Activated T-helper 2 cell treated with anti-CD3 and anti-CD28 coated beads, Interferon-gamma antibody, Interleukin-2, Interleukin-4, amounts not matched to agents 10 μg/mL and 5 μg/mL and 100 μg/mL, durations not matched to agents 14 hours and 24 hours and 36 hours (primary cell): ENCODE measurements at regions not wholly inside any gene's neighbourhood (a gene's known extent, or its start where the extent isn't known, plus 50 kb on each side); places are given as distances from the start of the nearest gene placed in this dataset.

Experiments
- DNase-seq: peaks from one replicate; pipeline ENCODE4 v3.0.0; 2021; ENCODE audit warnings: low spot score
- H3K27ac Mint-ChIP-seq: one replicate; pipeline ENCODE4 v1.8.0; 2021; ENCODE audit warnings: mixed read lengths
- H3K27me3 Mint-ChIP-seq: one replicate; pipeline ENCODE4 v1.8.0; 2021; ENCODE audit warnings: low read depth, mixed read lengths
- H3K36me3 Mint-ChIP-seq: one replicate; pipeline ENCODE4 v1.8.0; 2021; ENCODE audit warnings: low read depth, mixed read lengths
- H3K4me1 Mint-ChIP-seq: one replicate; pipeline ENCODE4 v1.8.0; 2021; ENCODE audit warnings: low read depth, mixed read lengths
- H3K4me3 Mint-ChIP-seq: one replicate; pipeline ENCODE4 v1.8.0; 2021; ENCODE audit warnings: low read depth, mild to moderate bottlenecking, moderate library complexity, mixed read lengths
- H3K9me3 Mint-ChIP-seq: one replicate; pipeline ENCODE4 v1.8.0; 2021; ENCODE audit warnings: mixed read lengths
- intact Hi-C: fragments of 100-400 bp; cut with micrococcal nuclease; formaldehyde crosslinking; loops from one replicate; pipeline ENCODE4 v1.15.1; 2023

DNA sequence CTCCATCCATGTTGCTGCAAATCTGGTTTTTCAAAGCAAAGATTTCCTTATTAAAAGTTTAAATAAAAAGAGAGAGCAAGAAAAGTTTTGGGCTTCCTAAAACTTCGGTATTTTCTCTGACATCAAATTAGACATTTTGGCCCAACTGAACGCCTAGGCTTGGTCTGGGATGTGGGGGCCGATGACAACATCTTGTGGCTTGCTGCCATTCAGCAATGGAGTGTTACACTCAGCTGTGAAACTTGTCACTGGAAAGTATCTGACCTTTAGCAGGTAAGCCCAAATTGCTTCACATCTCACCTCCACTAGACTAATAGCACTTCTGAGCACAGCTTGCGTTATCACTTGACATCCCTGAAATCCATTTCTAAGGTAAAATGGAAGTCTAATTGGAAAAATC lies 320.6 kb downstream of the GATA3 start:
- Mint-ChIP-seq H3K9me3 (peaks cover 6% of the 10 kb centered on the region), H3K27me3 (no peaks in the 10 kb centered on the region), H3K4me1 (peaks cover 49% of the 10 kb centered on the region), H3K4me3 (no peak overlapping the region), H3K27ac (peak overlapping the region; percentile 69), H3K36me3 (peaks cover 78% of the 10 kb centered on the region)
- intact Hi-C loops: no loop called here
- DNase-seq: no peak

- H3K27me3 Mint-ChIP-seq: no peaks in the 10 kb centered on the region
- peaks cover 69% of the 10 kb centered on the region for H3K36me3 Mint-ChIP-seq
- no peaks in the 10 kb centered on the region for H3K9me3 Mint-ChIP-seq
- H3K4me1 Mint-ChIP-seq: peaks cover 43% of the 10 kb centered on the region
- no peak overlapping the region for H3K4me3 Mint-ChIP-seq
- no peak for DNase-seq
- intact Hi-C loops: no loop called here
- H3K27ac Mint-ChIP-seq: peak overlapping the region; percentile 53
Observed at GRCh38 chr10:8378198-8378983, 323.9 kb downstream of the GATA3 start.

DNA sequence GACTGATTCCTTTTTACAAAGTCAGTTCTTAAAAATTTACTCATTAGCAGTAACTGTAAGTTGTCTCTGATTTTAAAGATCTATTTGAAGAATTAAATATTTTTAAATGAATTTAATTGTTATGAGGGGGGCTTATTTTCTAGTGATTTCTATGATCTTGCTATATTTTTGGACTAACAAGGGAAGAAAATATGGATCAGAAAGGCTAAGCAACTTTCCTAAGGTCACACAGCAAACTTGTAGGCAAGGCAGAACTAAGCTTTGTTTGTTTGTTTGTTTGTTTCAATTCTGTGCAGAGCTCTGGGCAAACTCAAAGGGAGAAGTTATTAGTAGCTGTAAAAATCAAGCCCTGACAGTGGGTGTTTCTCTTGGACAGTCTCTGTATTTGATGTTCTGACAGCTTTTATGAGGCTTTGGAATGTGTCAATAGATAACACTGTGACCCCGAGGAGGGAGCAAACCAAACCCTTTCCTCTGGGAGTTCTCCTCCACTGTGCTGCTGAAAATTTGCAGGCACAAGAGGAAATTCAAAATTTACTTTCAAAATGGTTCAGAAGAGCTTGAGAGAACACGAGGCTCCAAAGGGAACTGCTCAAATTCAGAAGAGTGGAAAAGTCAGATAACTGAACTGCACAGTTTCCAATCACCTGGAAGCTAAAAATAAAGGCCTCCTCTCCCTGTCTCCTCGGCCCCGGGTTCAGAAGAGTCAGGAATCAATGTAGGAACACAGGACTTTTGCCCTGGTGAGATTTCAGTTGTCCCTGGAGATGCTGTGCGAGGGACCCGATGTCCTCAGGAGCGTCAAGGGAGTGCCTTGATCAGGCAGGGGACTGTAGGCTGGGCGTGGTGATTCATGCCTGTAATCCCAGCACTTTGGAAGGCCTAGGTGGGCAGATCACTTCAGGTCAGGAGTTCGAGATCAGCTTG lies 325.7 kb downstream of the GATA3 start:
- DNase-seq: no peak
- intact Hi-C loops: no loop called here
- H3K36me3 Mint-ChIP-seq: peaks cover 69% of the 10 kb centered on the region
- no peak overlapping the region for H3K4me3 Mint-ChIP-seq
- H3K9me3 Mint-ChIP-seq: no peaks in the 10 kb centered on the region
- H3K27ac Mint-ChIP-seq: no peak overlapping the region
- H3K4me1 Mint-ChIP-seq: peaks cover 32% of the 10 kb centered on the region
- no peaks in the 10 kb centered on the region for H3K27me3 Mint-ChIP-seq

DNA sequence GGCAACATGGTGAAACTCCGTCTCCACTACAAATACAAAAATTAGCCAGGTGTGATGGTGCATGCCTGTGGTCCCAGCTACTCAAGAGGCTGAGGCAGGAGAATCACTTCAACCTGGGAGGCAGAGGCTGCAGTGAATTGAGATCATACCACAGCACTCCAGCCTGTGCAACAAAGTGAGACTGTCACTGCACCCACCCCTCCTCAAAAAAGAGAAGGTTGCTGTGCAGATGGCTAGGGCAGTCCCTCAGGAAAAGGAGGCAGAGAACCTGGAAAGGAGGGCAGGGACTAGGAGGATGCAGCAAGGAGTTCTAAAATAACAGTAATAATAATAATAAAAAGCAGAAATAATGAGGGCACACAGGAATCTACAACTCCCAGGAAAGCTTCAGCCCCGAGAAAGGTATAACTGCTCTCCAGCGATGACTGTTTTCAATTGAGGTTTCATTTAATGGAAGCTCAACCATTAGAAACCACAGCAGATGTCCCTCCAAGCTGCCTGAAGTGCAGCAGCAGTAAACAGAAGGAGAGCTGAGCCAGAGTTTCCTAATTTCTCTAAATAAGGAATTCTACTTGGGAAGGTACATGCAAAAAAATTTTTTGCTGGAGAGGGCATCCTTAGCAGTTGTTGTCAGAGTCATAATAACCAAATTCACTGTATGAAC lies 326.5 kb downstream of the GATA3 start:
- peaks cover 70% of the 10 kb centered on the region for H3K36me3 Mint-ChIP-seq
- peaks cover 28% of the 10 kb centered on the region for H3K4me1 Mint-ChIP-seq
- intact Hi-C loops: no loop called here
- H3K27me3 Mint-ChIP-seq: no peaks in the 10 kb centered on the region
- H3K27ac Mint-ChIP-seq: peak overlapping the region; percentile 20
- no peaks in the 10 kb centered on the region for H3K9me3 Mint-ChIP-seq
- DNase-seq: no peak
- H3K4me3 Mint-ChIP-seq: no peak overlapping the region

DNA sequence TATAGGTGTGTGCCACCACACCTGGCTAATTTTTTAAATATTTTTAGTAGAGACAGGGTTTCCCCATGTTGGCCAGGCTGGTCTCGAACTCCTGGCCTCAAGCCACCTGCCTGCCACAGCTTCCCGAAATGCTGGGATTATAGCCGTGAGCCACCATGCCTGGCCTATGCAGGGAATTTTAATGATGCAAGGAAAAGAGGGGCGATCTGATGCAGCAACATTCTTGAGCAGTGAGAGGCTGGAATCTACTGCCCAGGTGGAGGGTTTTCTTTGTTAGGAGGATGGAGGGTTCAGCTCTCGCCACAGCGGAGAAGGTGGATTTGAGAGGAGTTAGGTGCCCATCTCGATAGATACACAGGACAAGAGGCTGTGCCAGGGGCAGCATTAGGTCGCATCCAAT lies 332.3 kb downstream of the GATA3 start:
- H3K9me3 Mint-ChIP-seq: no peaks in the 10 kb centered on the region
- H3K36me3 Mint-ChIP-seq: peaks cover 84% of the 10 kb centered on the region
- no peaks in the 10 kb centered on the region for H3K27me3 Mint-ChIP-seq
- intact Hi-C loops: no loop called here
- H3K4me1 Mint-ChIP-seq: peaks cover 15% of the 10 kb centered on the region
- H3K27ac Mint-ChIP-seq: no peak overlapping the region
- no peak for DNase-seq
- no peak overlapping the region for H3K4me3 Mint-ChIP-seq

- H3K27me3 Mint-ChIP-seq: no peaks in the 10 kb centered on the region
- H3K9me3 Mint-ChIP-seq: no peaks in the 10 kb centered on the region
- H3K36me3 Mint-ChIP-seq: peaks cover 81% of the 10 kb centered on the region
- no peak overlapping the region for H3K27ac Mint-ChIP-seq
- peaks cover 16% of the 10 kb centered on the region for H3K4me1 Mint-ChIP-seq
- intact Hi-C loops: no loop called here
- no peak for DNase-seq
- no peak overlapping the region for H3K4me3 Mint-ChIP-seq
Observed at GRCh38 chr10:8389630-8390029, 335.1 kb downstream of the GATA3 start.

DNA sequence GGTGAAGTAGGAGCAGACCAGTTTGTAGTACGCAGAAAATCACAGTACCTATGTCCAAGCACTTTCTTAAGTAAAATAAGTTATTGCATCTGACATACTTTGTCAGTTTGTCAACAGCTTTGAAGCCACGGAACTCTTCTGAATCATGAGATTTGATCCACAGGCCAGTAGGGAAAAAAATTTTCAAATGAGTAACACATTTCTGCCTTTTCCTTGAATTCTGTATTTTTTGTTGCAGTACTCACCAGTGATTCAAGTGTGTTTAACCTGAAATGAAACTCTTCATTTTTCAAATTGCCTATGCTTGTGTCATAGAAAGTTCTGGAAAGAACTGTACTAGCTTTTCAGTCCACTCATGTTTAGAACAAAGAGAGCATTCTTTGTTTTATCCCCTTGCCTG lies 337.7 kb downstream of the GATA3 start:
- DNase-seq: no peak
- Mint-ChIP-seq H3K36me3 (peaks cover 77% of the 10 kb centered on the region), H3K27ac (no peak overlapping the region), H3K9me3 (no peaks in the 10 kb centered on the region), H3K27me3 (no peaks in the 10 kb centered on the region), H3K4me1 (peaks cover 26% of the 10 kb centered on the region), H3K4me3 (no peak overlapping the region)
- intact Hi-C loops: no loop called here

- Mint-ChIP-seq H3K4me3 (no peak overlapping the region), H3K27ac (no peak overlapping the region), H3K4me1 (peaks cover 34% of the 10 kb centered on the region), H3K9me3 (no peaks in the 10 kb centered on the region), H3K27me3 (no peaks in the 10 kb centered on the region), H3K36me3 (peaks cover 77% of the 10 kb centered on the region)
- intact Hi-C loops: no loop called here
- no peak for DNase-seq
Observed at GRCh38 chr10:8393531-8393930, 339.0 kb downstream of the GATA3 start.

DNA sequence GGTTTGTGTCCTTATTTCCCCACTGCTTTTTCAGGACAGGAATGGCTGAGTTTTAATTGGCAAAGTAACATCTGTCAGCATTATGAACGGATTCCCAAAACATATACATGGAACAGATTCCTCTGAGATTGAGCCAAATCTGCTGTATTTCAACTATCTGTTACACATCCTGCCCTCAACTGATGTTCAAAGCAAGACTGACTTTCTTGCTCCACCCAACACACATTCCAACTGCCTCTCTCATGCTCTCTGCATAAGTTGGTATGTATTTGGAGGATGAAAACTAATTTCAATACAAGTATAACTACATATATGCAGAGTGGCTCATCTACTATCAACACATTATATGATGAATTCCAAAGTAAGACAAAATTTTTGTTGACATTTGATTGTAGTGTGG lies 342.2 kb downstream of the GATA3 start:
- no peak for DNase-seq
- no peak overlapping the region for H3K27ac Mint-ChIP-seq
- no peak overlapping the region for H3K4me3 Mint-ChIP-seq
- H3K9me3 Mint-ChIP-seq: no peaks in the 10 kb centered on the region
- peaks cover 64% of the 10 kb centered on the region for H3K4me1 Mint-ChIP-seq
- intact Hi-C loops: no loop called here
- H3K36me3 Mint-ChIP-seq: peaks cover 80% of the 10 kb centered on the region
- no peaks in the 10 kb centered on the region for H3K27me3 Mint-ChIP-seq

DNA sequence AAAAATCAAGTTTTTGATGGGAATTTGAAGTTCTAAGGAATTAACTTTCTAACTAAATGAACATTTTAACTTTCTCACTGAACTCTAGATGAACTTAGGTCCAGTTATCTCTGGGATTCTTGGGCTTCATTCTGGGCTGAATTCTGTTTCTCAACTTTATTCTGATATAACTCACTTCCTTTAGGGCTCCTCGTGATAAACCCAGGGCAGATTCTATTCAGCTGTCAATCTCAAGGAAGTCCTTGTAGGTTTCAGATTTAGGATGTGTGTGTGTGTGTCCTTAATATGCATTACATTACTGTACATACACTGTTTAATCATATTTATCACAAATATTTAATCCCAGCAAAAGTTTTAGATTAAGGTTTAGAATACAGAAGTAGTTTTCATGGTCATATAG lies 344.3 kb downstream of the GATA3 start:
- H3K36me3 Mint-ChIP-seq: peaks cover 72% of the 10 kb centered on the region
- no peaks in the 10 kb centered on the region for H3K27me3 Mint-ChIP-seq
- no peak overlapping the region for H3K27ac Mint-ChIP-seq
- H3K4me1 Mint-ChIP-seq: peaks cover 76% of the 10 kb centered on the region
- H3K4me3 Mint-ChIP-seq: no peak overlapping the region
- H3K9me3 Mint-ChIP-seq: no peaks in the 10 kb centered on the region
- intact Hi-C loops: no loop called here
- no peak for DNase-seq

- no peaks in the 10 kb centered on the region for H3K9me3 Mint-ChIP-seq
Observed at GRCh38 chr10:8400151-8400550, 345.7 kb downstream of the GATA3 start.

GRCh38 chr10:8400892-8401291 lies 346.4 kb downstream of the GATA3 start:
- no peaks in the 10 kb centered on the region for H3K9me3 Mint-ChIP-seq
- peaks cover 69% of the 10 kb centered on the region for H3K36me3 Mint-ChIP-seq
- intact Hi-C loops: loop anchor here (5.0 kb wide), 4 partner anchors 349 to 691 kb away; partner anchors contain the start of gene GATA3
- H3K27me3 Mint-ChIP-seq: no peaks in the 10 kb centered on the region
- H3K4me1 Mint-ChIP-seq: peaks cover 86% of the 10 kb centered on the region
- H3K27ac Mint-ChIP-seq: peak overlapping the region; percentile 98
- H3K4me3 Mint-ChIP-seq: peak overlapping the region; percentile 45
- no peak for DNase-seq

More at GRCh38 chr10:8400151-8400550, 345.7 kb downstream of the GATA3 start:
- H3K4me3 Mint-ChIP-seq: no peak overlapping the region
- H3K36me3 Mint-ChIP-seq: peaks cover 72% of the 10 kb centered on the region
- DNase-seq: no peak
- H3K27ac Mint-ChIP-seq: peak overlapping the region; percentile 98
- H3K27me3 Mint-ChIP-seq: no peaks in the 10 kb centered on the region
- intact Hi-C loops: loop anchor here (5.0 kb wide), 4 partner anchors 348 to 692 kb away; partner anchors contain the start of gene GATA3
- H3K4me1 Mint-ChIP-seq: peaks cover 83% of the 10 kb centered on the region
